Coronary artery (tissue), 2 donors: ENCODE measurements at regions not wholly inside any gene's neighbourhood (a gene's known extent, or its start where the extent isn't known, plus 50 kb on each side); places are given as distances from the start of the nearest gene placed in this dataset.

Experiments
- DNase-seq: peaks from one replicate; pipeline ENCODE4 v3.0.0-alpha.2; 2017; ENCODE audit warnings: low spot score
- H3K27ac ChIP-seq, 2 donors: fragments of 200-600 bp; sonication (generic); one replicate each; pipeline ENCODE4 v1.5.1; 2016 to 2019
- H3K4me3 ChIP-seq: fragments of 200-600 bp; sonication (generic); 2 replicates; pipeline ENCODE4 v1.5.1; 2016; ENCODE audit warnings: mild to moderate bottlenecking, moderate library complexity
- TF ChIP-seq, protein P1 (sequence below): fragments of 200-600 bp; sonication (generic); IDR thresholded peaks from one replicate; pipeline ENCODE4 v1.5.1; 2019; ENCODE audit warnings: antibody characterized with exemption

- DNase-seq: no peak
- Histone ChIP-seq H3K27ac (no peak overlapping the region), H3K4me3 (no peak overlapping the region)
- TF ChIP-seq, protein P1, sequence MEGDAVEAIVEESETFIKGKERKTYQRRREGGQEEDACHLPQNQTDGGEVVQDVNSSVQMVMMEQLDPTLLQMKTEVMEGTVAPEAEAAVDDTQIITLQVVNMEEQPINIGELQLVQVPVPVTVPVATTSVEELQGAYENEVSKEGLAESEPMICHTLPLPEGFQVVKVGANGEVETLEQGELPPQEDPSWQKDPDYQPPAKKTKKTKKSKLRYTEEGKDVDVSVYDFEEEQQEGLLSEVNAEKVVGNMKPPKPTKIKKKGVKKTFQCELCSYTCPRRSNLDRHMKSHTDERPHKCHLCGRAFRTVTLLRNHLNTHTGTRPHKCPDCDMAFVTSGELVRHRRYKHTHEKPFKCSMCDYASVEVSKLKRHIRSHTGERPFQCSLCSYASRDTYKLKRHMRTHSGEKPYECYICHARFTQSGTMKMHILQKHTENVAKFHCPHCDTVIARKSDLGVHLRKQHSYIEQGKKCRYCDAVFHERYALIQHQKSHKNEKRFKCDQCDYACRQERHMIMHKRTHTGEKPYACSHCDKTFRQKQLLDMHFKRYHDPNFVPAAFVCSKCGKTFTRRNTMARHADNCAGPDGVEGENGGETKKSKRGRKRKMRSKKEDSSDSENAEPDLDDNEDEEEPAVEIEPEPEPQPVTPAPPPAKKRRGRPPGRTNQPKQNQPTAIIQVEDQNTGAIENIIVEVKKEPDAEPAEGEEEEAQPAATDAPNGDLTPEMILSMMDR: no peak
Measured at GRCh38 chr2:145649061-145649460, 1129.1 kb upstream of the ZEB2 start.

DNA sequence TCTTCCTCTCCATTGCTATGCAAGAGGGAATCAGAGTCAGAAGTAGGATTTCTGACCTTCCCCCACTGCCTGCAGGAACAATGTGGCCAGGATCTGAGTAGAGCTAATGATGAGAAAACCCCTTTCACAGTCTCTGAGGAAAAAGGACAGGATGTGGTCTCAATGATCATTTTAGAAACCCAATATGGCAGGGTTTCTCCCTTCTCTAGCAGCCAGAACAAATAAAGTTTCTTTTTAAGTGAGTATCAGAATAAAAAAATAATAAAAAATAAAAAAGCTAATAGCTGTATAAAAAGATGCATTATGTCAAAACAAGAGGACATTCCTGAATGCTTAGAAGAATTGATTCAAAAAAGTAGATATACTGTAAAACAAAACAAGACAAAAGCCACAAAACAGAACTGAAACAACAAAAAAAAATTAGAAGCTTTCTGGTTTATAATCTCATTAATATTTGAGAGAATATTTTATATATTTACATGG is 1124.9 kb upstream of the ZEB2 start:
- H3K4me3 ChIP-seq: no peak overlapping the region
- TF ChIP-seq, protein P1: no peak

DNA sequence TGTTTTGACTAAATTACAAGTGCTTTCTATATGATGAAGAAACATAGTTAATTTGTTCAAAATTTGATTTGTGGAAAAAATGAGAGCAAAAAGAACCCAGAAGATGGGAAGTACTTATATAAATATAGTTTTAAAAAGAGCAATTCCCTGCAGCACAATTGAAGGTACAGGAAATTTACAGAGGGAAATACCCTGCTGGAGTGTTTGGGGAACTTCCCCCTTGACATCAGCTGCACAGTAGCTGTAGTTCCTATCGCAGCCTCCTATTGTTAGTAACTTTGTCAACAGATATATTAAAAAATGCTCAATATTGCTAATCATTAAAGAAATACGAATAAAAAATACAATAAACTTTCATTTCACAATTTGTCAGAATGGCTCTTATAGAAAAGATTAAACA is 1118.8 kb upstream of the ZEB2 start:
- Histone ChIP-seq H3K27ac (no peak overlapping the region), H3K4me3 (no peak overlapping the region)
- DNase-seq: no peak
- TF ChIP-seq, protein P1: no peak

More for the DNA sequence above, 1124.9 kb upstream of the ZEB2 start:
- DNase-seq: no peak
- H3K27ac ChIP-seq: no peak overlapping the region

GRCh38 chr2:145635706-145636427 is 1115.9 kb upstream of the ZEB2 start:
- no peak overlapping the region for H3K4me3 ChIP-seq
- no peak overlapping the region for H3K27ac ChIP-seq
- no peak for DNase-seq
- TF ChIP-seq, protein P1: no peak

DNA sequence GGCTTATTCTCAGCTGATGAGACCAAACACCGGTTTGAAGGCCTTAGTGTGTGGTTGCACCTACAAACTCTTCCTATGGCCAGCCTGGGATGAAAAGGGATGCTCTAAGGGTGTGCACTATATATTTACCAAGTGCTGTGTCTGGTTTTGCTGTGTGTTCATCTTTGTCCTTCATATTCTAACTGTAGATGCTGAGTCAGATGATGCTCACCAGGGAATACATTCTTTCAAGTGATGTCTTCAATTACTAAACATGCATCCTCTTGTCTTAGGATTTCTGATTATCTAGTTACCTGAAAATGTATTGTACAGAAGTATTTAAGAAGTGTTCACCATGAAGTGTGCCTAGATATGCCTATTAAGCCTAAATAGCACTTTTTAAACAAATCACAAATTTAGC is 1111.6 kb upstream of the ZEB2 start:
- no peak overlapping the region for H3K4me3 ChIP-seq
- no peak overlapping the region for H3K27ac ChIP-seq
- TF ChIP-seq, protein P1: no peak
- no peak for DNase-seq

DNA sequence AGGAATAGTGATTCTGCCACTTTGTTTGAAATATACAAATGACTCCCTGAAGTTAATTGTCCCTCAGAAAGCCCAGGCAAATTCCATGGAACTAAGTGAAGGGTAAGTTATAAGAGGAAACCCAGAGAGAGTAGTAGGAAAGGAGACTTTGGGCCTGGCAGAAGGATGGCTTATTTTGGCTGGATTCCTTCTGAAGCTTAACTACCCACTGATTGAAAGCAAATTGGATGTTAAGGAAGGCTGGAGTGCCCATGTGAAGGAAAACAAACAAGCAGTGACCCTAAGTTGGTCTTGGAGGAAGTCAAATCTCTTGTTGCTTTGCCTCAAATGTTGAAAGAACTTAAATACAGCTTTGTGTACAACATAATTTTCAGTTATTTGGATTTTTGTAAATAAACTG is 1106.4 kb upstream of the ZEB2 start:
- H3K4me3 ChIP-seq: no peak overlapping the region
- no peak for DNase-seq
- no peak overlapping the region for H3K27ac ChIP-seq
- TF ChIP-seq, protein P1: no peak

DNA sequence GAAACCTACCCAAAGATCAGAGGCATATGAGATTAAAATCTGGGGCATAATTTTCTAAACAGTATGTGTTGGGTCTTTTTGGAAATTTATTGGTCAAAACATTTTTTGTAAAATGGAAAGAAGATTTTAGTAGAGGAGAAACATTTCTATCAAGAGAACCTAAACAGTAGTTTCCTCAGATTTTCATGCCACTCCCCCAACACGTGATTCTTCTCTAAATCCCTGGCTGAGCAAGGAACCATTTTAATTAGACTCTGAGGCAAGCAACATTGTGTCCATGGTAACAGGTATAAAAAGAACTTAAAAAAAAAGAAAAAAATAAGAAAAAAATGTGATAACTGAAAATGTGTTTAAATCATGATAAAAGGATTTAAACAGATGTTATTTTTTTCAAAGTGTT is 1105.2 kb upstream of the ZEB2 start:
- no peak overlapping the region for H3K27ac ChIP-seq
- TF ChIP-seq, protein P1: no peak
- no peak overlapping the region for H3K4me3 ChIP-seq
- no peak for DNase-seq
